ENCODE measurements at regions not wholly inside any gene's neighbourhood (a gene's known extent, or its start where the extent isn't known, plus 50 kb on each side); places are given as distances from the start of the nearest gene placed in this dataset.

DNA sequence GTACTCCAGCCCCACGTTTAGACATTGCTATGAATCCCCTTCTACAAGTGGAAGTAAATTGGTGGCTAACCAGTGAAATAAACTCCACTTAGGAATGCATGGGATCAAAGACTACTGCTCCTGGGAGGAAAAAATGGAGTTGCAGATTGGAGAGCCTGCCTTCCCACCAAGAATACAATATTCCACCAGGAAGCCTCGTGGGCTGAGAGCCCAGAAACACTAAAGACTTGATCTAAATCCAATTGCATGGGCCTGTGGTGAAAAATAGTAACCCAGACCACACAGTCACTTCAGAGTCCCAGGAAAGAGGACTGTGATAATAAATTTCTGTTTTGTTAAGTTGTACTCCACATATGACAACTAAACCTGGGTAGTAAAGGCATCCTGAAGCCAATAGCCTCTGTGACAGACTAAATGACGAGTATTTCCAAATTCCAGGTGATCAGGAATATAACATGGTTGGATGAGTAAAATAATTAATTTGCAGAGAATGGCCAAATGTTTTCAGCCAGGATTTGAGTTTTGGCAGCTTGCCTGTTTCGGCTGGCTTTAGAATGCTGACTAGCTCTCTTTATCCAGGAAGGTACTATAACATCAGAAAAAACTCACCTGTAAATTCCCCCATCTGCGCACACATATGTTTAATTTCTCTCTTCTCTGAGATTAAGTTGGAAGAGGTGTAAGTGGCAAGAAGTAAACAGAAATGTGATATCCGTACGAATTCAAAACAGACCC is 480.3 kb downstream of the LIG4 start:
- DNase-seq: no peak

GRCh38 chr13:107733276-107733675 is 482.1 kb downstream of the LIG4 start:
- DNase-seq: no peak

DNA sequence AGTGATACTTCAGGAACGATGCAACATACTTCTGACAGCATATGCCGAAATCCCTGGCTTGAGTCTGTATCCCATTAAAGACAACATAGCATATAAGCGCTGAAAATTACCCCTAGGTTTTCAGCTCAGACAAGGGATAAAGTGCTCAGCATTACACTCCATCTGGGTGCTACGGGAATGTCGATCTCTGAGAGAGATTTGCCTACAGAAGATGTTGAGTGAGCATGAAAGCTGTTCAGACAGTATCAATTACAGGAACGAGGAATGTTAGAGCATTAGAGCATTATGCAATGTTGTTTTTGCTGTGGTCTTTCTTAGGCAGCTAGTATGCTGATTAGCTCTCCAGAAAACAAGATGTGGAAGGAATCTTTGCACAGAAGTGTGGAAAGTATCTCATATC is 484.5 kb downstream of the LIG4 start:
- no peak for DNase-seq

GRCh38 chr13:107721125-107721869 is 494.0 kb downstream of the LIG4 start:
- no peak for DNase-seq

- DNase-seq: no peak
Measured at GRCh38 chr13:107716741-107717140, 498.6 kb downstream of the LIG4 start.

GRCh38 chr13:107716241-107716640 is 499.1 kb downstream of the LIG4 start:
- no peak for DNase-seq

- DNase-seq: no peak
Measured at GRCh38 chr13:107715496-107715895, 499.8 kb downstream of the LIG4 start.

DNA sequence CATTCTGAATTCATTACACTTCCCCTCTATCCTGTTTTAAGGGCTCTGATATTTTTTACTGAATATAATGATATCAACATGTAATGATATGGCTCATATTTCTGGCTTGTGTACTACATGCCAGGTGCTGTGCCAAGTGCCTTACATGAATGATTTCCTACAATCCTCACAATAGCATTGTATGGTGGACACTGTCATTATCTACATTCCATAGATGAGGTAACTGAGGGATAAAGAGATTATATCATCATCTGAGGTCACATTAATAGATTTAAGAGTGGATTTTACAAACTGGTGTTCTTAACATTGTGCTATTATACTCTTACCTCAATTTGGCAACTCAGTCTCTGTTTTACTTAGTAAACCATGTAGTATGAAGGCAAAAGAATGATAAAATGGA is 502.0 kb downstream of the LIG4 start:
- no peak for DNase-seq

GRCh38 chr13:107712145-107712860 is 503.0 kb downstream of the LIG4 start:
- DNase-seq: no peak

GRCh38 chr13:107690181-107690580 is 525.2 kb downstream of the LIG4 start:
- no peak for DNase-seq

GRCh38 chr13:107685876-107686275 is 529.5 kb downstream of the LIG4 start:
- DNase-seq: no peak

GRCh38 chr13:107681600-107681999 is 533.7 kb downstream of the LIG4 start:
- no peak for DNase-seq

DNA sequence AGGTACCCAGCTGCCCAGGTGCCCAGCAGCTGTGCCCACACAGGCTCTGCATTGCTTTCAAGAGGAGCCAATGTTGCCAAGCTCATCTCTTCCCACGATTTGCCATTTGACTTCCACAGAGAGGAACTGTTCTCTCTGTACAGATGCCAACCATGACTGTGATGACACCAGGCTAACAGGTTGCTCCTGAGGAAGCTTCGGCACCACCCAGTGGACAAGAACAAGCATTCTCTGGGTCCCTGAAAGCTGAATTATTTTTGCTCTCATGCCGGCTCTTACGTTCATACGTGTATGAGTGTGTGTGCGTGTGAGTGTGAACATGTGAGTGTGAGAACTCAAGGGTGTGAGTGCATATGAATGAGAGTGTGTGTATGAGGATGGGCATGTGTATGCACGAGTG is 535.2 kb downstream of the LIG4 start:
- DNase-seq: no peak

GRCh38 chr13:107678075-107678689 is 537.2 kb downstream of the LIG4 start:
- no peak for DNase-seq

DNA sequence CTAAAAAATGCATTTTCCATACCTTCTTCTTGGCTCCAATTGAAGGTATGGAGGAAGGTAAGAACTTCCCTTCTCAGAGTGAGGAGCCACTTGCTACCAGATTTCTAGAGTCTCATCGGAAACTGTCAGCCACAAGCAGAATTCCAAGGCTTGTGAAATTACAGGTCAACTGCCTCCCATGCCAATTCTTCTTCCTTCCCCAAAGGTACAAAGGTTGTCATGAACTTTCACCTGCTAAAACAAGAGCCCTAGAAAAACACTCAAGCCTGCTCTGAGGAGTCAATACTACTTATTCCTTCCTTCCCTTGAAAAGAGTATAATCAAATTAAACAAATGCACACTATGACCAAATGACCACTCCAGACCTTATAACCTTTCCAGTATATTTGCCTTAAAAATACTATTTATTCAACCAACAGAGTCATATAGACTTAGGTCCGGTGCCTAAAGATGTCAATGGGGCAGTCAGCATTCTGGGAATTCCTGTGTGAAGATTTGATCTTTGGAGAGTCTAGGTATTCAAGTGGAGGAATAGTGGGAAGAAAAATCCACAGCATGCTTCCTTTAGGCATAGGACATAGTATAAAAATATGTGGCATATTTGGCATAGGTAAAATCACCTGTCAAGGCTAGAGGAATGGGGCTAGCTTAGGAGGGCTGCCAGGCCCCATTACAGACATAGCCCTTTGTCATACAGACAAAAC is 539.3 kb downstream of the LIG4 start:
- no peak for DNase-seq

DNA sequence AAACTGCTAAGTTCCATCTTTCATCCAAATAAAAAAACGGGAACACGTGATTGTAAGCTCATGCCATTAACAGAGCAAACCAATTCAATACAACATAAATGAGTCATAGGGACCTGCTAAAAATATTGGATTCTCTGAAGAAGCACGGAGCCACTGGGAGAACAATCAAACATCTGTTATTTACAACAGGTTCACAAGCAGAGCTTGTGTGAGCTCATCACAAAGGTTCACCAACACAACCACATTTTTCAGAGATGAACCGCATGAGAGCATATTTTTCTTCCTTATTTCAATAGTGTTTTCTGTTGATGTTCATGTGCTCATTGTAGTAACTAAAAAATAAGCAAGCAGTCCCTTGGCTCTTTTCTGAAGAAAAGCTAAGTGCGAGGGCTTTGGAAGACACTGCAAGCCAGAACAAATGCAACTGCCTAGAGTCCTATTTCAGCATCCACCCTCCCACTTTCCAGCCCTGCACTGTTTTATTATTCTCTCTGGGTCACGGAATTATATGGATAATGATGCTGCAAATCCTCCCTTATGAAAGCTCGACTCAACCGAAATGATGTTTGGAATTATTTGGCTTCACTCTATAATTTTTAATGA is 545.8 kb downstream of the LIG4 start:
- no peak for DNase-seq

- no peak for DNase-seq
Measured at GRCh38 chr13:107665926-107666458, 549.3 kb downstream of the LIG4 start.

GRCh38 chr13:107650081-107650701 is 565.1 kb downstream of the LIG4 start:
- DNase-seq: no peak

GRCh38 chr13:107649079-107649478 is 566.3 kb downstream of the LIG4 start:
- DNase-seq: no peak

DNA sequence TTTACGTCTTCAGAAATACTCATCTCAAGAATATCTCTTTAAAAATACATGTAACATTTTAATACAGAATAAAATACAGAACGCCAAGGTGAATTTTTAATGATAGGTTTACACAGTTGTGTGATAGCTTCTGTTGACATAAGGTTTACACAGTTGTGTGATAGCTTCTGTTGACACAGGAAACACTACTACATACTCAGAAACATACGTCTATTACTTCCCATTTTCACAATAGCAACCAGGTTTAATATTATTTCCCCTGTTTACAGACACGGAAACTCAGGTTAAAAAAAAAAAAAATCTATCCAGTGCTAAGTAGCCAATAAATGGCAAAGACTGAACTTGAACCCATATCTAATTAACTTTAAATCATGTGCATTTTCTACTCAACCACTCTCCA is 571.2 kb downstream of the LIG4 start:
- no peak for DNase-seq

- no peak for DNase-seq
Measured at GRCh38 chr13:107643615-107644014, 571.7 kb downstream of the LIG4 start.

DNA sequence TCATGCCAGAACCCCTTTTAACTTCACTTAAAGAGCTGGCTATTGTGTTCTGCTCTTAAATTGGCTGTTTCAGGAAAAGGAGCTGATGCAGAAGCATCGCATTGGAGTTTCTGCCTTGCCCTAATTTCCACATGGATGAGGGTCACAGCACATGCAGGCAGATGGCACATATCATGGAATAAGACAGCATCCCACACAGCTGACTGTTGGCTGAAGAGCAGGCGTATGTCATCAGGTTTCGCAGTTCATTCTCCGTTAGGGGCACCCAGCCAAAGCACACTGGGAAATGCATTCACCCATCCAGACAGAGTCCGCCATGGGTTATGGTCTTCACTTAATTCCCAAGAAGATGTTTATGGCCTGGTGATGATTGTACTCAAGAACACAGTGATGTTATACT is 572.5 kb downstream of the LIG4 start:
- DNase-seq: no peak
